GM21825 (cell line): ENCODE measurements at regions not wholly inside any gene's neighbourhood (a gene's known extent, or its start where the extent isn't known, plus 50 kb on each side); places are given as distances from the start of the nearest gene placed in this dataset.

Experiments
- ATAC-seq: cut with Tn5 transposase; IDR thresholded peaks from one replicate; pipeline ENCODE4 v1.9.1; 2021; ENCODE audit warnings: mild to moderate bottlenecking, moderate library complexity; ENCODE audit not compliant: unreplicated experiment

DNA sequence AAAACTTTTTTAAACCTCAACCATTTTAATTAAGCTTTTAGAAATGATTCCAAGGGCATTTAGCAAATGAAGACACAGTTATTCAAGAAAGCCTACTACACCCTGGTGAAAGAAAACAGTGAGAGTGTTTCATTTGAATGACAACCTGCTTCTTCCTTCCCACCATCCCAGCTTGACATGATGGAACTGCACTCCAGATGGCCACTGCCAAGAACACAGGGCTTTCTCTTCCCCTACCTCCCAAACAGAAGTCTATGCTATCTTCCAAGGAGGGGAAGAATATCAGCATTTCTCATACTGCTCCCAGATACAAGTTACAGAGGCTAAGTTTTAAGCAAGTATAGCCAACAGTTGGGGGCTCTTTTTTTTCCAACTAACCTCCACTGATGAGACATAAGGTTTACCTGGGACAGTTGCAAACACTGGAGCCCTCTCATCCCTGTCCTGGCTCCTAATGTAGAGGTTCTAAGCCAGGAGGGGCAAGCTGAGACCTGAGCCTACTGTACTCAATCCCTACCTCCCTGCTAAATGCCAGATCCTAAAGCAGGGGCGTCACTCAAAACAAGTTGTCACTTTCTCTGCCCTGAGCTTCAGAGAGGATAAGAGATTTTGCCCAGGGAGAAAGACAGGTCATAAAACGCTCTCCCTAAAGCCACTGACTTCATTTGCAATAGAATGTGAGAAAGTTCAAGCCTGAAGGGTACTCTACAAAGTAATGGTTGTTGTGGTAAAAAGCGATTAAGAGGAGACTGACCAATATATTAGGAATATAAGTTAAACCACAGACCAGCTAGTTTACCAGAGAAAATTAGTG, 88.5 kb upstream of the SLC27A6 start:
- ATAC-seq = no peak

GRCh38 chr5:128877476-128877875, 87.8 kb upstream of the SLC27A6 start:
- no peak for ATAC-seq

DNA sequence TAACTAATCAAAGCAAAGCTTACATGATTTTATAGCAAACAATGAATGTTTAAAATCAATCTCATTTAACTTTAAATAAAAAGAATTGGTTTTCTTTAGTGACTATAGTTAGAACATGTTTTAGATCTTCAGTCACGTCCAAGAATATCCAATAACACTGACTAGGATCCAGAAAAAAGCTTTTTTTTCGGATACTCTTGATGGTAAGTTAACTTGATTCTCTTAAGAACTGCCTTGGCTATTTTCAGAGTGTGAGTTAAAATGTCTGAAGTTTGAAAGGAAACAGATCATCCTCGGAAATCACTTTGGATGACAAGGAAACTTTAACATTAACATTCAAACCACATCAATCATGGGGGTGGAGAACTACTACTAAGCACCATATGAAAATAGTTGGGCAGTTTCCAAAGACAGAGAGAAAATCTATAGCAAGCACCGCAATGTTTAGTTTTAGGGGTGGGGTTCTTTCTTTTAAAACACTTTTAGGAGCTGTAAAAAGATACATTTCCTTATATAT, 83.7 kb upstream of the SLC27A6 start:
- ATAC-seq = no peak

- no peak for ATAC-seq
These were observed 79.5 kb upstream of the SLC27A6 start for GRCh38 chr5:128885649-128886255.

GRCh38 chr5:128895122-128895521, 70.2 kb upstream of the SLC27A6 start:
- no peak for ATAC-seq

DNA sequence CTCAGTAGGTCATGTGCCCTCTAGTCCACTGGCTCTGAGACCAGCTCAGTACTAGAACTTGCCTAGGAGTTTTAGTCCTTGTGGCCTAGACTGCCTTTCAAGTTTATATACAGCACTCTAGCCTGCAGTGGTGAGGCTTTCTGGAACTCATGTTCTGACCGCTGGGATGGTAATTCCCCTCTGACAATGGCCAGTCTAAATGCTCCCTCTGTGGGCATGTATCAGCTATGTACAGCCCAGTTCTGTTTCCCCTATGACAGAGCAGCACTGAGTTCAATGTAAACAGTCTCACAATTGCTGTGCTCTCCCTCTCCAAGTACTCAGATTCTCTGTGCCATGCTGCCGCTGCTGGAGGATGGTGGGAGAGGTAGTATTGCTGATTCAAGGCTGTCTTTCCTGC, 68.6 kb upstream of the SLC27A6 start:
- ATAC-seq = no peak

DNA sequence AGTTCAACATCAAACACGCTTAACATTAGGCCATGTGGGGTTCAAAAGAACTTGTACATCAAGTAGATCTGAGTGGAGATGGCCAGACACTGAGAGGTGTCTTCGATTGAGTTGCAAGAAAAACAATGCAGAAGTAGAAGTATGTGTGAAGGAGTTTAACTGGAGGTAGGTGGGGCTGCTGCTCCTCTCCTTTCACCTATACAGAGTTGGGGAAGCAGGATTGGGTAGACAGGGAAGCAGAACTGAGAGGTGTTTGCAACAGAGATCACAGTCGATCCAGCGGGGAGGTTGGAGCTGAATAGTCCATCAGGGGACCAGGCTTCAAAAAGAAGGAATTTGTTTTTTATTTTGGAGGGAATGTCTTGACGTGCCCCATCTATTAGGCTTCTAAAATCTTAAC, 61.7 kb upstream of the SLC27A6 start:
- ATAC-seq = no peak

GRCh38 chr5:128904805-128905567, 60.3 kb upstream of the SLC27A6 start:
- no peak for ATAC-seq

- peak; percentile 92 for ATAC-seq
These were observed 59.6 kb upstream of the SLC27A6 start for GRCh38 chr5:128905568-128906110.

GRCh38 chr5:128913551-128913950, 51.7 kb upstream of the SLC27A6 start:
- no peak for ATAC-seq
